ENCODE measurements at regions not wholly inside any gene's neighbourhood (a gene's known extent, or its start where the extent isn't known, plus 50 kb on each side); places are given as distances from the start of the nearest gene placed in this dataset.

- Histone ChIP-seq H3K9me3 (ENCODE audit: control insufficient read depth, low read length) (no peaks in the 10 kb centered on the region), H3K36me3 (ENCODE audit: control insufficient read depth, insufficient read depth, low read length) (no peaks in the 10 kb centered on the region), H2AFZ (no peak overlapping the region), H3K4me2 (ENCODE audit: low read length) (no peak overlapping the region), H3K4me1 (peaks cover 5% of the 10 kb centered on the region), H3K27ac (no peak overlapping the region), H3K79me2 (no peaks in the 10 kb centered on the region), H3K27me3 (ENCODE audit: control insufficient read depth, insufficient read depth, low read length) (no peaks in the 10 kb centered on the region), H3K9ac (no peak overlapping the region), H3K4me3 (ENCODE audit: low read depth, low read length) (no peak overlapping the region)
- TF ChIP-seq, protein P1, sequence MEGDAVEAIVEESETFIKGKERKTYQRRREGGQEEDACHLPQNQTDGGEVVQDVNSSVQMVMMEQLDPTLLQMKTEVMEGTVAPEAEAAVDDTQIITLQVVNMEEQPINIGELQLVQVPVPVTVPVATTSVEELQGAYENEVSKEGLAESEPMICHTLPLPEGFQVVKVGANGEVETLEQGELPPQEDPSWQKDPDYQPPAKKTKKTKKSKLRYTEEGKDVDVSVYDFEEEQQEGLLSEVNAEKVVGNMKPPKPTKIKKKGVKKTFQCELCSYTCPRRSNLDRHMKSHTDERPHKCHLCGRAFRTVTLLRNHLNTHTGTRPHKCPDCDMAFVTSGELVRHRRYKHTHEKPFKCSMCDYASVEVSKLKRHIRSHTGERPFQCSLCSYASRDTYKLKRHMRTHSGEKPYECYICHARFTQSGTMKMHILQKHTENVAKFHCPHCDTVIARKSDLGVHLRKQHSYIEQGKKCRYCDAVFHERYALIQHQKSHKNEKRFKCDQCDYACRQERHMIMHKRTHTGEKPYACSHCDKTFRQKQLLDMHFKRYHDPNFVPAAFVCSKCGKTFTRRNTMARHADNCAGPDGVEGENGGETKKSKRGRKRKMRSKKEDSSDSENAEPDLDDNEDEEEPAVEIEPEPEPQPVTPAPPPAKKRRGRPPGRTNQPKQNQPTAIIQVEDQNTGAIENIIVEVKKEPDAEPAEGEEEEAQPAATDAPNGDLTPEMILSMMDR (IDR thresholded peaks at IDR 0.05) = no peak
Measured at GRCh38 chr3:31145062-31145461, 250.6 kb upstream of the GADL1 start.

DNA sequence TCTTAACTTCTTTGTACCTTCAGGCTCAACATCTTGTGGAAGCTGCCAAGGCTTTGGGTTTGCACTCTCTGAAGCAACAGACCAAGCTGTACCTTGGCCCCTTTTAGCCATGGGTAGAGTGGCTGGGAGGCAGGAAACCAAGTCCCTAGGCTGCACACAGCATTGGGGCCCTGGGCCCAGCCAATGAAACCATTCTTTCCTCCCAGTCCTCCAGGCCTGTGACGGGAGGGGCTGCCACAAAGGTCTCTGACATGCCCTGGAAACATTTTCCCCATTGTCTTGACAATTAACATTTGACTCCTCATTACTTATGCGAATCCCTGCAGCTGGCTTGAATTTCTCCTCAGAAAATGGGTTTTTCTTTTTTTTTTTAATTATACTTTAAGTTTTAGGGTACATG, 253.1 kb upstream of the GADL1 start:
- TF ChIP-seq, protein P1 (IDR thresholded peaks at IDR 0.05) = no peak
- H3K79me2 ChIP-seq = no peaks in the 10 kb centered on the region
- H2AFZ ChIP-seq = no peak overlapping the region
- no peaks in the 10 kb centered on the region for H3K36me3 ChIP-seq (ENCODE audit: control insufficient read depth, insufficient read depth, low read length)
- H3K4me1 ChIP-seq = no peaks in the 10 kb centered on the region
- H3K27me3 ChIP-seq (ENCODE audit: control insufficient read depth, insufficient read depth, low read length) = no peaks in the 10 kb centered on the region
- no peak overlapping the region for H3K4me3 ChIP-seq (ENCODE audit: low read depth, low read length)
- H3K9me3 ChIP-seq (ENCODE audit: control insufficient read depth, low read length) = no peaks in the 10 kb centered on the region
- no peak overlapping the region for H3K27ac ChIP-seq
- no peak overlapping the region for H3K4me2 ChIP-seq (ENCODE audit: low read length)
- H3K9ac ChIP-seq = no peak overlapping the region

DNA sequence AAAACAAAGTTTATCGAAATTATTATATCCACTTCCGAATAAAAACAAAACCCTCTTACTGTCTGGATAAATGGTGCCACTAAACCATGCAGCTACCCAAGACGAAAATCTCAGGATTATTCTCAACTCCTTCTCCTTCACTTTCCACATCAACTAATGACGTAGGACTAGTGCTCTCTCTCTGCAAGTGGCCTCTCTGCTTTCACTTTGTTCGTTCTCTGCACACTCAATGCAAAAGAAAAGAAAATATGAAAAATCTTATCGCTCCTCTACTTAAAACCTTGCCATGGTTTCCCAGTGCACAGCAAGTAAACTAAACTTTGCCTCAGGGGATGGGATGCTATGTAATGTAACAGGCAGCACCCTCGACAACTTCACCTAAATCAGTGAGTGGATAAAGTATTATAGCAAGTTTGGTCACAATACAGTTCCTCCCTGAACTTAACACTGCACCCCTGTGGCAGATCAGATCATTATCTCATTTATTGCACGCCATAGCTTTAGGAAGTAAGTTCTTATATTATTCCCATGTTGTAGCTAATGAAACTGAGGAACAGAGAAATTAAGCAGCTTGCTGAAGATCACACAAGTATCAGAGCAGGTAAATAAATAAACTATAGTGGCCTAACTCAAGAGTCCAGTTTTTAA, 262.7 kb upstream of the GADL1 start:
- H3K4me1 ChIP-seq = no peaks in the 10 kb centered on the region

DNA sequence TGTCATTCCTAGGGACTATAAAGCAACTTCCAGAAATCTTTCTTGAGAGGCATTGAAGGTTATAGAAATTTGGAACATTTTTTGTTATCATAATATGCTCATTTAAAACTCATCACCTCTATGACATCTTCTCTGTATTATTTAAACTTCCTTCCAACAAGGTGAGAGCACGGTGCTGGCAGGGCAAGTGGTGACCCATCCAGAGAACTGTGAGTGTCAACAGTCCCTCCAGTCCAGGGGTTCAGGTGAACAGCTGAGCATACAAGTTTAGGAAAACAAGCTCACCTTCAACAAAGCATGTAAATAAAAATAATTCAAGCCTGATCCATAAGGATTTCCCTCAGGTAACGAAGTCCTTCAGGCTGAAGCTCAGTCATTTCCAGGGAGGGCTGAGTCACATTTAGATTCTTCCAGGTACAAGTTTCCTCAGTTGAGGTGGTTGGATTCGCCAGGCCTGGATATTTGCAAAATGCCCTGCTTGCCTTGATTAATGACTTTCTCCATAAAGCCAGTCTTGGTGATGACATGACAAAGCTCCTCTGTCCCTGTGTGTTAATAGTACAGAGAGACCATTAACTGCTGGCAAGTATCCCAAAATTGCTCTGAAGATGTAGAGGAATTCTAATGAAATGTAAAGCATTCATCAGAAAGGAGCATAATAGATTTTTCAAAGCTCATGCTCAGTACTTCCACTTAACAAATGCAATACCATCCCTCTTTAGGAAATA, 263.6 kb upstream of the GADL1 start:
- Histone ChIP-seq H3K27me3 (ENCODE audit: control insufficient read depth, insufficient read depth, low read length) (no peaks in the 10 kb centered on the region), H2AFZ (no peak overlapping the region), H3K27ac (no peak overlapping the region), H3K4me3 (ENCODE audit: low read depth, low read length) (no peak overlapping the region), H3K79me2 (no peaks in the 10 kb centered on the region), H3K9me3 (ENCODE audit: control insufficient read depth, low read length) (no peaks in the 10 kb centered on the region), H3K4me2 (ENCODE audit: low read length) (no peak overlapping the region), H3K4me1 (no peaks in the 10 kb centered on the region), H3K9ac (no peak overlapping the region), H3K36me3 (ENCODE audit: control insufficient read depth, insufficient read depth, low read length) (no peaks in the 10 kb centered on the region)
- TF ChIP-seq, protein P1 (IDR thresholded peaks at IDR 0.05) = no peak

More for the DNA sequence above, 262.7 kb upstream of the GADL1 start:
- TF ChIP-seq, protein P1 (IDR thresholded peaks at IDR 0.05) = no peak
- Histone ChIP-seq H3K36me3 (ENCODE audit: control insufficient read depth, insufficient read depth, low read length) (no peaks in the 10 kb centered on the region), H3K27ac (no peak overlapping the region), H3K79me2 (no peaks in the 10 kb centered on the region), H3K27me3 (ENCODE audit: control insufficient read depth, insufficient read depth, low read length) (no peaks in the 10 kb centered on the region), H3K4me3 (ENCODE audit: low read depth, low read length) (no peak overlapping the region), H2AFZ (no peak overlapping the region), H3K9ac (no peak overlapping the region), H3K4me2 (ENCODE audit: low read length) (no peak overlapping the region), H3K9me3 (ENCODE audit: control insufficient read depth, low read length) (no peaks in the 10 kb centered on the region)

Measured in parathyroid adenoma (tissue), 2 donors.